Osteoblast (primary cell): ENCODE measurements at regions not wholly inside any gene's neighbourhood (a gene's known extent, or its start where the extent isn't known, plus 50 kb on each side); places are given as distances from the start of the nearest gene placed in this dataset.

Experiments
- DNase-seq: peaks from one replicate; pipeline ENCODE4 v3.0.0; 2011; ENCODE audit warnings: low spot score, mixed read lengths; ENCODE audit not compliant: insufficient read length; ENCODE audit errors: missing footprints
- H2AFZ ChIP-seq: 2 replicates; pipeline ENCODE4 v1.6.0; 2011; ENCODE audit warnings: mild to moderate bottlenecking, low read length
- H3K27ac ChIP-seq: 2 replicates; pipeline ENCODE4 v1.5.1; 2011; ENCODE audit warnings: mild to moderate bottlenecking, low read depth, low read length, moderate library complexity
- H3K27me3 ChIP-seq: 2 replicates; pipeline ENCODE4 v1.6.0; 2012; ENCODE audit warnings: mild to moderate bottlenecking, control low read depth, inconsistent platforms, low read length, moderate library complexity; ENCODE audit not compliant: insufficient read depth
- H3K36me3 ChIP-seq: 2 replicates; pipeline ENCODE4 v1.5.1; 2011; ENCODE audit warnings: mild to moderate bottlenecking, low read length, control low read depth, moderate library complexity; ENCODE audit not compliant: insufficient read depth
- H3K4me1 ChIP-seq: 2 replicates; pipeline ENCODE4 v1.5.1; 2011; ENCODE audit warnings: mild to moderate bottlenecking, low read length, control low read depth, moderate library complexity; ENCODE audit not compliant: insufficient read depth
- H3K4me2 ChIP-seq: 2 replicates; pipeline ENCODE4 v1.6.0; 2011; ENCODE audit warnings: mild to moderate bottlenecking, low read length; ENCODE audit not compliant: insufficient read depth
- H3K4me3 ChIP-seq: fragments of 200-600 bp; sonication (generic); 3 replicates; pipeline ENCODE4 v1.5.1; 2012; ENCODE audit warnings: mild to moderate bottlenecking, low read length, inconsistent platforms; ENCODE audit not compliant: insufficient read depth
- H3K79me2 ChIP-seq: 2 replicates; pipeline ENCODE4 v1.6.0; 2012; ENCODE audit warnings: mild to moderate bottlenecking, low read length, control low read depth, inconsistent platforms; ENCODE audit not compliant: insufficient read depth
- H3K9me3 ChIP-seq: 2 replicates; pipeline ENCODE4 v1.5.1; 2011; ENCODE audit warnings: low read depth, low read length, control low read depth
- H4K20me1 ChIP-seq: 2 replicates; pipeline ENCODE4 v1.6.0; 2012; ENCODE audit warnings: mild to moderate bottlenecking, low read length, control low read depth; ENCODE audit not compliant: insufficient read depth
- CTCF ChIP-seq: IDR thresholded peaks from 2 replicates; pipeline ENCODE4 v1.5.1; 2011; ENCODE audit warnings: mild to moderate bottlenecking, low read depth, low read length, moderate library complexity; ENCODE audit errors: extremely low read depth

- Histone ChIP-seq H3K4me2 (peak overlapping the region; percentile 71), H4K20me1 (no peaks in the 10 kb centered on the region), H3K36me3 (no peaks in the 10 kb centered on the region), H3K4me3 (peak overlapping the region; percentile 30), H3K79me2 (no peaks in the 10 kb centered on the region), H3K4me1 (peaks cover 40% of the 10 kb centered on the region), H2AFZ (peak overlapping the region; percentile 47), H3K9me3 (no peaks in the 10 kb centered on the region), H3K27ac (peak overlapping the region; percentile 96), H3K27me3 (no peaks in the 10 kb centered on the region)
- DNase-seq: peak; percentile 99
- TF ChIP-seq CTCF: no peak
Measured at GRCh38 chr10:78756604-78757343, 312.0 kb upstream of the ZMIZ1 start.

GRCh38 chr10:78757344-78757925 is 311.3 kb upstream of the ZMIZ1 start:
- no peaks in the 10 kb centered on the region for H3K27me3 ChIP-seq
- no peaks in the 10 kb centered on the region for H3K79me2 ChIP-seq
- no peak for TF ChIP-seq CTCF
- peak overlapping the region; percentile 96 for H3K27ac ChIP-seq
- peak overlapping the region; percentile 71 for H3K4me2 ChIP-seq
- H3K36me3 ChIP-seq: no peaks in the 10 kb centered on the region
- no peaks in the 10 kb centered on the region for H3K9me3 ChIP-seq
- peaks cover 40% of the 10 kb centered on the region for H3K4me1 ChIP-seq
- H3K4me3 ChIP-seq: peak overlapping the region; percentile 30
- DNase-seq: peak; percentile 94
- peak overlapping the region; percentile 11 for H2AFZ ChIP-seq
- no peaks in the 10 kb centered on the region for H4K20me1 ChIP-seq

GRCh38 chr10:78758176-78758575 is 310.6 kb upstream of the ZMIZ1 start:
- Histone ChIP-seq H3K27ac (peak overlapping the region; percentile 96), H3K4me2 (no peak overlapping the region)
- no peak for TF ChIP-seq CTCF

GRCh38 chr10:78759456-78760120 is 309.2 kb upstream of the ZMIZ1 start:
- Histone ChIP-seq H3K79me2 (no peaks in the 10 kb centered on the region), H3K27ac (no peak overlapping the region), H3K27me3 (no peaks in the 10 kb centered on the region), H3K4me1 (peaks cover 36% of the 10 kb centered on the region), H4K20me1 (no peaks in the 10 kb centered on the region), H3K4me2 (no peak overlapping the region), H3K9me3 (no peaks in the 10 kb centered on the region), H3K4me3 (no peak overlapping the region), H2AFZ (no peak overlapping the region), H3K36me3 (no peaks in the 10 kb centered on the region)
- TF ChIP-seq CTCF: no peak
- no peak for DNase-seq

More at GRCh38 chr10:78758176-78758575, 310.6 kb upstream of the ZMIZ1 start:
- DNase-seq: no peak
- H3K36me3 ChIP-seq: no peaks in the 10 kb centered on the region
- H2AFZ ChIP-seq: no peak overlapping the region
- H3K4me3 ChIP-seq: no peak overlapping the region
- H3K4me1 ChIP-seq: peaks cover 40% of the 10 kb centered on the region
- no peaks in the 10 kb centered on the region for H4K20me1 ChIP-seq
- no peaks in the 10 kb centered on the region for H3K79me2 ChIP-seq
- H3K27me3 ChIP-seq: no peaks in the 10 kb centered on the region
- no peaks in the 10 kb centered on the region for H3K9me3 ChIP-seq
